HG02571 (cell line): ENCODE measurements at regions not wholly inside any gene's neighbourhood (a gene's known extent, or its start where the extent isn't known, plus 50 kb on each side); places are given as distances from the start of the nearest gene placed in this dataset.

Experiments used
- ATAC-seq: cut with Tn5 transposase; IDR thresholded peaks from one replicate; pipeline ENCODE4 v1.9.1; 2021; ENCODE audit warnings: mild to moderate bottlenecking, moderate library complexity; ENCODE audit not compliant: unreplicated experiment

DNA sequence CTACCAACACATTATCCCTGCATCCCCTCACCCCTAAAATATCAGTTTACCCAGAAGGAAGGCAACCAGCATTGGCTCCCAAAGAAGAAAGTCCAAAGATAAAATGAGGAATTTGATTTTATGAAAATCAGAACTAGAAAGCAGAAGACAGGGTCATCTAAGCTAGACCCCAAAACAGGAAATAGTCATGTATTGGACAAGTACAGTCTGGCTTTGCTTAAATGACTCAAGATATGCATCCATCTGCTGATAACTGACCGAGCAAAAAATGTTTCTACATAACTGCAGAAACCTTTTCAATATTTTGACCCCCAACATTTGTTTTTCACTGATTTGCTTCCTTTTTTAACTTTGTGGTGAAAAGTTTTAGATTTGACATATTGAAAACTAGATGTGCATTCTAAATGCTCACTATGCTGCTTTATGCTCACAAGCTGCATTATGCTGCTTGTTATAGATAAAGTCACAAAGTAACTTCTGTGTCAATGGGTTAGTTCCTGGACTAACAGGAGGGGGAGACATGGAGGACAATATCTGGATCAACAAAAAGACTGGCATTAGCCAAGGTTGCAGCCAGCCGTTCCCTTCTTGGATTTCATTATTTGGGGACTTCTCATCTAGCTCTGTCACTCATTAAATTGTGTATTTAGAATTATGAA lies 227.0 kb downstream of the INHBA start:
- ATAC-seq: no peak

DNA sequence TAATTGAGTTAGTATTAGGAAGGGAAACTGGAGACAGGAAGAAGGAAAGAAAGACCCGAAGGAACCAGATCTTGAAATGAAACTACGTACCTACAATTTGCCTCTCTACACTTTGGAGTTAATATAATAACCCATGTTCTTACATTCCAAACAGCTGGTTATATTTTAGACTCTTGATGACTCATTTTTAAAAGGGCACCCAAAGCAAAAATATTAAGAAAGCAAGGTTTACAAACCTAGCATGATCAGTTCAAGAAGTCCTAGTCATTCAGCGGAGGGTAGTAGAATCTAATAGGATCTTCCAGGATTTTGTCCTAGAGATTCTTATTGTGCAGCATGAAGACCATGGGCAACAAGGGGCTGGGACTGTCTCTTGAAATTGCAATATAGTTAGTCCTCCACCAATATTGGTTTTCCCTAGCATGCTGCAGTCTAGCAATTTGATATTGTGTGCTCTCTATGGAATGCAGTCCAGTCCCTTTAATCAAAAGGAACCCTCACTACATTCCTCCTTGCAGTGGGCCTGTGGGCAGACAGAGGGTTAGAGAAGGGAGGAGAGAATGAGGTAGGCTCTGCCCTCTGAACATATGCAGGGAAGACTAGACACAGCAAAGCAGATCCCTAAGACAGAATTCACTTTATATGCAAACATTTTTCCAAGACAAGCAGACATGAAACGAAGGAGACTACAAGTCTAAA lies 230.3 kb downstream of the INHBA start:
- no peak for ATAC-seq

DNA sequence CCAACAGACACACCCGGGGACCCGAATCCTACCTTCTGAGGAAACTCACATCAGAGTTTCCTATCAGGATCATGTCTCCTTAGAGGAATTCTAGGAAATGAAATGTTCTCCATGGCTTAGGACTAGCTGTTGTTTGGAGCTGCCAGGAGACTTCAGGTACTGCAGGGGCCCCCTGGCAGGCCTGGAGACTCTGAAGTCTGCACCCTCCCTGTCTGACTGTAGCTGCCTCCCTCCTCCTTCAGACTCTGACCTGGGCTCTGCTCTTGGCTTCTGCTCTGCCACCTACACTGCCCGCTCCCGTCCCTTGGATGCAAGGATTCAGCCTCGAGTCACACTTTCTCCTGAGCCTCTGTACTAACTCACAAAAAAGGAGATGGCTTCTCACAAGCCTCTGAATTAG lies 232.8 kb downstream of the INHBA start:
- ATAC-seq: no peak

GRCh38 chr7:41467596-41467995 lies 235.3 kb downstream of the INHBA start:
- ATAC-seq: no peak

GRCh38 chr7:41466760-41467384 lies 236.0 kb downstream of the INHBA start:
- no peak for ATAC-seq

DNA sequence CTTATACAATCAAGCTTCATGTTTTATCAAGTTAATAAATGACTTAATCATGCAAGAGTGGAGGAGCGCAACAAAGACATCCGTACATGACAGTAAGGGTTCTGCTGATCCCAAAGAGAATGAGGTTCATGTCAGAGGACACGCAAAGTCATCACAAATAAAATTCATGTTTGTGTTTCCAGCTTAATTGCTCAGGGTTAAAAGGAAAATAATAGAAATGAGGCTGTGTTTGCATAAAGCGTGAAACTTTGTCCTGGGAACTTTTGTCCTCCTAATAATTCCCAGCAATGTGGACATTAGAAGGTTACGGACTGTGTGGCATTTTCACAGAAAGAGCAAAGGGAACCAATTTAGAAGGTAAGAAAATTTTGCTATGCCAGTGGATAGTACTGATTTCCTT lies 237.3 kb downstream of the INHBA start:
- no peak for ATAC-seq

DNA sequence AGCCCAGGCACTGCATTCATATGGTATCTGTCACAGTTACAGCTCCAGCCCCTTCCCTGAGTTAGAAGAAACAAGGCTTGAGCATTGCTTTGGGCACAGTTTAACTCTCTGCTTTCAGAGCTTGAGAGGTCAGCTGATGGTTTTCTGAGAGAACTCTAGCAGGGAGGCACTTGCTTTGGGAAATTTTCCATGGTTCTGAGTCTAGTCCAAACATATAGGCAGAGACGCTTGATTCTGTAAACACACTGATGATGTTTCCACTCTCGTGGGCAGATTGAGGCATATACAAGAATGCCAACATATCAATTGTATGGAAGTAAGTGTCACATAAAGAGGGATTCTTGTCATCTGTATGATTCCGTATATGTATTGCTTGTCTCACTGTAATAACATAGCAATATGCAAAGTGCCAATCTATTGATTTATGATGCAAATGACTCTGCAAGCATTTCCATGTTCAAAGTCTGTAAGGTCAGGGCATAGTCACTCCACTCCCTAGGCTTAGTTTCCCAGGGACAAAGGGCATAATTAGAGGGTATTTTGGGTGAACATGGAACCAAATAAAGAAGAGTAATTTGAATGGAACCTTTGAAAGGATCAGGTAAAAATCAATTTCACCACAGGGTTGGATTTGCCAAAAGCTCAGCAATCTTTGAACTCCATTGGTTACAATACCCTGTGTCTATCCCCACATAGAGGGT lies 239.0 kb downstream of the INHBA start:
- ATAC-seq: no peak

DNA sequence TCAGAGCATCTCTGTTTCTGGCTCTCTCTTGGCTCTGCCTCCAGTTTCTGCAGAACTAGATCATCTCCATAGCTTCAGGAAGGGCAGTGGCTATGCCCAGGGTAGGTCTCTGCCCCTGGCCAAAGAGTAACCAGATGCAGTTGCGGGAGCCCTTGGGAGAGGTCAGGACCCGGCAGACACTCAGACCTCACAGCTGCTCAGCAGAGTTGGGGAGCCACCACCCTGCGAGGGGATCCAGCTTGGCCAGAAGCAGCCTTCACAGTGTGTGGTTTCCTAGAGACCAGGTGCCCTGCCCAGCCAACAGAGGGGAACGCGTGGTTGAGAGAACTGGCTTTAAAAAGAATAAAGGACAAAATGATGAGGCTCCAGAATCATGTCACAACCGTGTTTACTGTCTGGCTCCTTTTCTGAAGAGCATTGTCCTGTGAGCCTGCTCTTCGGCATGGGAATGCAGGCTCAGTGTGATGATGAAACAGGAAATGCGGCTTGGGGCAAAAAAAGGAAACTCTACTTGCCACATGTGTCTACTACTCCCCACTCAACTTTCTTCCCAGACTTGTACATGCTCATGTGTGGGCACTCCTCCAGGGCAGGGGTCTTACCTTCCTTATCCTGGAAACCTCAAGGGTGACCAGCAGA lies 243.1 kb downstream of the INHBA start:
- ATAC-seq: no peak

DNA sequence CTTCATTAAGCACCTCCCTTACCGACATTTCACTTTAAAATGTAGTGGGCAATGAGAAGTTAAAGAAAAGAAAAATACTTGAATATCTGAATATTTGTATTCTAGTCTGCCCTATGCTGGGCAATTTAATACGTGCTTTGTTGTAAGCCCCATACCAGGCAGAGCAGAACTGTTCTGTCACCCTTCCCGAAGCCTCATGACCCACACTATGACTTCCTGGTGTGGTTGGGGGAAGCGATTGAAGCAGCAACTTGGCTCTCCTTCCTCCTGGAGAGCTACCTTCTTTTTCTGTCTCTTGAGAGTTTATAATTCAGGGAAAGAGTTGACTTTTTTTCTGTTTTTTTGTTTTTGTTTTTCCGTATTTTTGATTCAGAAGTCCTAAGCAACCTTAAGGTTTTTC lies 243.7 kb downstream of the INHBA start:
- no peak for ATAC-seq

GRCh38 chr7:41457832-41458437 lies 245.0 kb downstream of the INHBA start:
- no peak for ATAC-seq

DNA sequence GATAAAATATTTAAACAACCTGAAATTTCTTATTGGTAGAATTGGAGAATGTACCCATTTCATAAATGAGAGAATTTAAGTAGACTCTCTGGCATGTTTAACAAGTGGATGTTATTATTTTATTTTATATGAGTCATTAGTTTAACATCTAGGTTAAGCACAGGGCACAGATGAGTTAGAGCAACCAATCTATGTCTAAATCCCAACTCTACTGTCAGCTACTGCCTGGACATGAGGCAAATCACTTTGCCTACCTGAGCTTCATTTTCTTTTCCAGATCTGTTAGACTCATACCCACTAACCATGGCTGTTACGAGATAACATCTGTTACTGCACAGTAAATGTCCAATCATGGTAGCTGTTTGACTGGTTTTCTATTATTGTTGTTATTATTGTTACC lies 251.1 kb downstream of the INHBA start:
- no peak for ATAC-seq

DNA sequence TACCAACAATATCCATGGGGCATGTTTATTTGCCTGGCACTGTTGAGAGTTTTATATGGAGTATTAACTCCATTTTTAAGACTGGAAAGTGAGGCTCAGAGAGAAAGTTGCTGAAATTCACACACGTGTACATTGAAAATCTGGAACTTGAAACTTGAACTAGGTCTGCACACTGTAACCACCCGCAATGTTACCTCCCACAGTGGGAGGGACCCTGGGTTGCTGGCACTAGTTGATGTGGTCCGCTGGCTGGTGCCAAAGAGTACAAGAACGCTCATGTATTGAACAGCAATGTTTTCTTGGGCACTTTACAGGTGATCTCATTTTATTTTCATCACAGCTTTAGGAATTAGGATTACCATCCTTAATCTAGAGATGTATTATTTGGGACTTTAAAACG lies 253.2 kb downstream of the INHBA start:
- no peak for ATAC-seq

- ATAC-seq: no peak
Observed at GRCh38 chr7:41449286-41449685, 253.6 kb downstream of the INHBA start.

DNA sequence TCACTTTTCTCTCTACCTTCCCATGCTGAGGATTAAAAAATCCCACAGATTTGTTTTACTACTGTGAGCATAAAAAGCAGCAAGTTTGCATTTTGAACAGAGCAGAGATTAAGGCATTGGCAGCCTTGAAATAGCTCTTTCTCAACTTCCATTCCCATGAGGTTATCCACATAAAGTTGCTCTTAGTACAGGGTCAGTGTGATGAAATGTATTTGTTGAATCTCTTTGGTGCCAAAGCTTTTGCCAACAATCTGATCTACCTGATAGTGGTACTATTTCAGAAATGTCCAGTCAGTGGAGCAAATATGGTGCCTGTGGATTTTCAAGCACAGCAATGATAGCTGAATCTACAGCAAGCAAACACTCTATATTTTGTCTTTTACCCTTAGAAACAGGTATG lies 254.8 kb downstream of the INHBA start:
- no peak for ATAC-seq

- ATAC-seq: no peak
Observed at GRCh38 chr7:41447450-41448042, 255.3 kb downstream of the INHBA start.

DNA sequence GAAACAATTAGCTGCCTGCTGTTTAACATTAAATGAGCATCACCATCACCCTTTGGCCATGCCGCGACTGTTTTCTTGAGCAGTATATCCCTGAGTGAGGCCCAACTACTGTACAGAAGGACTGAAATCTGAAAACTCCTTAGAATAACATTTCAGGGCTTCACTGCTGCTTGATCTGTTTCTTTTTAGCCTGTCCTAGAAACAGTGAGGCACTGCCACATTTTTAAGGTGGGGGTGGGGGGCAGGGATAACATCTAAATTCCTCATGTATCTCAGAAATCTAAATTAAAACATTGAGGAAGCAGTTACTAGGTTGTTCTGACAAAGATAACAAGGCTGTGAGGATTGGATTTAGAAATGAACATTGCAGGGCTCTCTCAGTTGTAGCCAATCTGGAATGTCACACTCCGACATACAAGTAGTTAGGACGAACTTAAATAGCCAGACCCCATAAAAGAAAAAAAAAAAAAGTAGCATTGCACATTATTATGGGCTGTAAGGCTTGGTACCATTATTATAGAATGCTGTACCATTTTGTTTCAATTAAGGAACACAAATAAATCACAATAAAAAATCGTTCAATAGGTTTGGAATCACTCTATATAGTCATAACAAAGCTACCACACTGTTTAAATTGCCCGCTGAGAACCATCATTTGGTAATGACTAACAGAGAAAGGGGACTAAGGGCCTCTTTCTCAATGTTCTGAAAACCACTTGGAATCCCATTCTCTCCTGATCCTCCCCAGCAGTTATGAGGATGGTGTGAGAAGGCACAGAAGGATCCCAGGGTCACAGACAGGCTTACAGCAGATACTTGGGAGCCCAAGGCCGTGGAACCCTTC lies 256.1 kb downstream of the INHBA start:
- no peak for ATAC-seq

- no peak for ATAC-seq
Observed at GRCh38 chr7:41445946-41446345, 256.9 kb downstream of the INHBA start.

- no peak for ATAC-seq
Observed at GRCh38 chr7:41445432-41445831, 257.5 kb downstream of the INHBA start.

DNA sequence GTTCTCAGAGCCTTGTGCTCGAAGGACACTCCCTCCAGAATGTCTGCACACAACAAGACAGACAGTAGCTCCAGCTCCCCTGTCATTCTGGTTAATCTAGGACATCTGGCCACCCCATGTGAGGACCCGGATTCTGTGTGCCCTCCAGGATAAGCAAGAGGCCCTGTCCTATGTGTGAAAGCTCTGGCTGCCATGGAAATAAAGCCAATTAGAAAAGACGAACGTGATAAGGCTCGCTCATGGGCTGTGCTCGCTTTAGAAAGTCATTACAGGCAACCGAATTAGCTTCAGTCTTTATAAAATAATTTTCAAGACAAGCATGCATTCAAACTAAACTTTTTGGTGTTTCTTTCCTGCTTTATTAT lies 263.4 kb downstream of the INHBA start:
- ATAC-seq: no peak
